ENCODE measurements at regions not wholly inside any gene's neighbourhood (a gene's known extent, or its start where the extent isn't known, plus 50 kb on each side); places are given as distances from the start of the nearest gene placed in this dataset.

GRCh38 chr4:123304151-123304964 is 92.2 kb upstream of the SPRY1 start:
- TF ChIP-seq CTCF (IDR thresholded peaks at IDR 0.05) (no peak), EP300 (IDR thresholded peaks at IDR 0.05) (no peak), POLR2A (IDR thresholded peaks at IDR 0.05) (no peak)
